HEK293 (cell line): ENCODE measurements at regions not wholly inside any gene's neighbourhood (a gene's known extent, or its start where the extent isn't known, plus 50 kb on each side); places are given as distances from the start of the nearest gene placed in this dataset.

ENCODE experiments used
- KLF8 ChIP-seq: fragments of 450-650 bp; formaldehyde crosslinking; IDR thresholded peaks from 2 replicates; pipeline ENCODE4 v1.5.1; 2016; ENCODE audit warnings: missing biosample characterization, missing genetic modification characterization
- TCF7L2 ChIP-seq: IDR thresholded peaks from 2 replicates; pipeline ENCODE4 v1.6.1; 2011; ENCODE audit warnings: low read depth, mild to moderate bottlenecking, inconsistent platforms, low read length, moderate library complexity, borderline replicate concordance
- ZBTB21 ChIP-seq: fragments of 450-650 bp; formaldehyde crosslinking; IDR thresholded peaks from 2 replicates; pipeline ENCODE4 v1.5.1; 2017; ENCODE audit warnings: missing biosample characterization, missing genetic modification characterization
- ZNF146 ChIP-seq: fragments of 450-650 bp; formaldehyde crosslinking; IDR thresholded peaks from 2 replicates; pipeline ENCODE4 v1.5.1; 2016; ENCODE audit warnings: missing biosample characterization, missing genetic modification characterization
- ZNF311 ChIP-seq: fragments of 450-650 bp; formaldehyde crosslinking; IDR thresholded peaks from 2 replicates; pipeline ENCODE4 v1.5.1; 2017; ENCODE audit warnings: missing biosample characterization, missing genetic modification characterization, borderline replicate concordance
- ZNF341 ChIP-seq: fragments of 450-650 bp; formaldehyde crosslinking; IDR thresholded peaks from 2 replicates; pipeline ENCODE4; 2016; ENCODE audit warnings: low read depth, missing biosample characterization, missing genetic modification characterization
- ZNF529 ChIP-seq: fragments of 450-650 bp; formaldehyde crosslinking; IDR thresholded peaks from 2 replicates; pipeline ENCODE4 v1.5.1; 2017; ENCODE audit warnings: missing genetic modification characterization, missing biosample characterization; ENCODE audit not compliant: insufficient replicate concordance
- TF ChIP-seq, protein P1 (sequence below): fragments of 450-650 bp; formaldehyde crosslinking; IDR thresholded peaks from 2 replicates; pipeline ENCODE4 v1.5.1; 2016; ENCODE audit warnings: missing biosample characterization, missing genetic modification characterization
- TF ChIP-seq, protein P2 (sequence below): fragments of 450-650 bp; IDR thresholded peaks from 2 replicates; pipeline ENCODE4 v1.5.1; 2018; ENCODE audit warnings: missing biosample characterization, mild to moderate bottlenecking, missing genetic modification characterization
- TF ChIP-seq, protein P3 (sequence below): sonication (generic); formaldehyde crosslinking; IDR thresholded peaks from 2 replicates; pipeline ENCODE4 v1.8.1; 2022; ENCODE audit warnings: mild to moderate bottlenecking, moderate library complexity, missing genetic modification reagents

DNA sequence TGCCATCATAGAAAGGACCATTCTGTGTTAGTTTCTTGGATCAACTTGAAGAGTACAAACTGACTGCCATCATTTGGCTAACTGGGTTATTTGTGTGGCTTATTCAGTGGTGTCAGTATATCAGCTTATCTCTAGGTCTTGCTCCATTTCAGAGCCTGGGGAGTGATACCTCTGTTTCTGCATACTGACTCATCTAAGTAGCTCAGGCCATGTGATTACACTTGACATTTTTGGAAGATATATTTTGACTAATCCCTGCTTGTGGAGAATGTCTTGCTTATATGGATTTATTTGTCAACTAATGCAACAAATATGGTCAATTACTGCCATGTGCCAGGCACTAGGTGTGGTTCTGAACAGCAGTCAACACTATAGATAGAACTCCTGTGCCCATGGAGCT, 311.7 kb downstream of the YTHDC2 start:
- TF ChIP-seq ZNF146 (tag by site-specific recombination): no peak
- TF ChIP-seq, protein P1, sequence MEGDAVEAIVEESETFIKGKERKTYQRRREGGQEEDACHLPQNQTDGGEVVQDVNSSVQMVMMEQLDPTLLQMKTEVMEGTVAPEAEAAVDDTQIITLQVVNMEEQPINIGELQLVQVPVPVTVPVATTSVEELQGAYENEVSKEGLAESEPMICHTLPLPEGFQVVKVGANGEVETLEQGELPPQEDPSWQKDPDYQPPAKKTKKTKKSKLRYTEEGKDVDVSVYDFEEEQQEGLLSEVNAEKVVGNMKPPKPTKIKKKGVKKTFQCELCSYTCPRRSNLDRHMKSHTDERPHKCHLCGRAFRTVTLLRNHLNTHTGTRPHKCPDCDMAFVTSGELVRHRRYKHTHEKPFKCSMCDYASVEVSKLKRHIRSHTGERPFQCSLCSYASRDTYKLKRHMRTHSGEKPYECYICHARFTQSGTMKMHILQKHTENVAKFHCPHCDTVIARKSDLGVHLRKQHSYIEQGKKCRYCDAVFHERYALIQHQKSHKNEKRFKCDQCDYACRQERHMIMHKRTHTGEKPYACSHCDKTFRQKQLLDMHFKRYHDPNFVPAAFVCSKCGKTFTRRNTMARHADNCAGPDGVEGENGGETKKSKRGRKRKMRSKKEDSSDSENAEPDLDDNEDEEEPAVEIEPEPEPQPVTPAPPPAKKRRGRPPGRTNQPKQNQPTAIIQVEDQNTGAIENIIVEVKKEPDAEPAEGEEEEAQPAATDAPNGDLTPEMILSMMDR (tag by site-specific recombination): no peak
- TF ChIP-seq ZNF341 (tag by site-specific recombination): no peak
- TF ChIP-seq, protein P2, sequence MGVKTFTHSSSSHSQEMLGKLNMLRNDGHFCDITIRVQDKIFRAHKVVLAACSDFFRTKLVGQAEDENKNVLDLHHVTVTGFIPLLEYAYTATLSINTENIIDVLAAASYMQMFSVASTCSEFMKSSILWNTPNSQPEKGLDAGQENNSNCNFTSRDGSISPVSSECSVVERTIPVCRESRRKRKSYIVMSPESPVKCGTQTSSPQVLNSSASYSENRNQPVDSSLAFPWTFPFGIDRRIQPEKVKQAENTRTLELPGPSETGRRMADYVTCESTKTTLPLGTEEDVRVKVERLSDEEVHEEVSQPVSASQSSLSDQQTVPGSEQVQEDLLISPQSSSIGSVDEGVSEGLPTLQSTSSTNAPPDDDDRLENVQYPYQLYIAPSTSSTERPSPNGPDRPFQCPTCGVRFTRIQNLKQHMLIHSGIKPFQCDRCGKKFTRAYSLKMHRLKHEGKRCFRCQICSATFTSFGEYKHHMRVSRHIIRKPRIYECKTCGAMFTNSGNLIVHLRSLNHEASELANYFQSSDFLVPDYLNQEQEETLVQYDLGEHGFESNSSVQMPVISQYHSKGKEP: no peak
- TF ChIP-seq TCF7L2: no peak
- TF ChIP-seq ZBTB21 (tag by site-specific recombination): no peak
- TF ChIP-seq ZNF529 (tag by site-specific recombination): no peak
- TF ChIP-seq ZNF311 (tag by site-specific recombination): no peak
- TF ChIP-seq, protein P3, sequence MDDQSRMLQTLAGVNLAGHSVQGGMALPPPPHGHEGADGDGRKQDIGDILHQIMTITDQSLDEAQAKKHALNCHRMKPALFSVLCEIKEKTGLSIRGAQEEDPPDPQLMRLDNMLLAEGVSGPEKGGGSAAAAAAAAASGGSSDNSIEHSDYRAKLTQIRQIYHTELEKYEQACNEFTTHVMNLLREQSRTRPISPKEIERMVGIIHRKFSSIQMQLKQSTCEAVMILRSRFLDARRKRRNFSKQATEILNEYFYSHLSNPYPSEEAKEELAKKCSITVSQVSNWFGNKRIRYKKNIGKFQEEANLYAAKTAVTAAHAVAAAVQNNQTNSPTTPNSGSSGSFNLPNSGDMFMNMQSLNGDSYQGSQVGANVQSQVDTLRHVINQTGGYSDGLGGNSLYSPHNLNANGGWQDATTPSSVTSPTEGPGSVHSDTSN (CRISPR knock-in tag): no peak
- no peak for TF ChIP-seq KLF8
